ENCODE measurements at regions not wholly inside any gene's neighbourhood (a gene's known extent, or its start where the extent isn't known, plus 50 kb on each side); places are given as distances from the start of the nearest gene placed in this dataset.
A peak's percentile ranks its signal among the peaks of the same experiment; 100 is the strongest.

DNA sequence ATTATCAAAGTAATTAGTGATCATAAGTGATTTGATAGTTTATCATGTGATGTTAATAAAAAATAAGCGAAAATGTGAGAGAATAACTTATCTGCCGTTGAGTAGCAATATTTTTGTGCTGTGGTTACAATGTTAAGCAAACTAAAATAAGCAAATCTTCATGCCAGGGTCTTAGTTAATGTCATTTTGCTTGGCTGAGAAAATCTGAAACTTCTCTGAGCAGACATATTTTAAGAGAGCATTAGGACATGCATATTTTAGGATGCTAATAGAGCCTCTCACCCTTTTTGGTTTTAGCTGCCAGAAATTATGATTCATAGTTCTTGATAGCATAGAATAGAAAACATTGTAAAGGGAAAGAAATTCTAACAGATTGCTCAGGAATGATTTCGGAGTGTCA is 233.5 kb upstream of the ZEB2 start:
- peaks cover 22% of the 10 kb centered on the region for H3K9me3 Mint-ChIP-seq (ENCODE audit: low read depth)
- peaks cover 12% of the 10 kb centered on the region for H3K4me1 Mint-ChIP-seq (ENCODE audit: low read depth)
- no peak for TF ChIP-seq CTCF (IDR thresholded peaks at IDR 0.05)
- H3K27ac Mint-ChIP-seq (ENCODE audit: unreplicated experiment), result peak overlapping the region; percentile 79
- peaks cover 6% of the 10 kb centered on the region for H3K36me3 Mint-ChIP-seq (ENCODE audit: low read depth)
- no peaks in the 10 kb centered on the region for H3K27me3 Mint-ChIP-seq (ENCODE audit: low read depth)
- DNase-seq (ENCODE audit: low spot score), result no peak
- H3K4me3 Mint-ChIP-seq (ENCODE audit: unreplicated experiment), result peak overlapping the region; percentile 7

DNA sequence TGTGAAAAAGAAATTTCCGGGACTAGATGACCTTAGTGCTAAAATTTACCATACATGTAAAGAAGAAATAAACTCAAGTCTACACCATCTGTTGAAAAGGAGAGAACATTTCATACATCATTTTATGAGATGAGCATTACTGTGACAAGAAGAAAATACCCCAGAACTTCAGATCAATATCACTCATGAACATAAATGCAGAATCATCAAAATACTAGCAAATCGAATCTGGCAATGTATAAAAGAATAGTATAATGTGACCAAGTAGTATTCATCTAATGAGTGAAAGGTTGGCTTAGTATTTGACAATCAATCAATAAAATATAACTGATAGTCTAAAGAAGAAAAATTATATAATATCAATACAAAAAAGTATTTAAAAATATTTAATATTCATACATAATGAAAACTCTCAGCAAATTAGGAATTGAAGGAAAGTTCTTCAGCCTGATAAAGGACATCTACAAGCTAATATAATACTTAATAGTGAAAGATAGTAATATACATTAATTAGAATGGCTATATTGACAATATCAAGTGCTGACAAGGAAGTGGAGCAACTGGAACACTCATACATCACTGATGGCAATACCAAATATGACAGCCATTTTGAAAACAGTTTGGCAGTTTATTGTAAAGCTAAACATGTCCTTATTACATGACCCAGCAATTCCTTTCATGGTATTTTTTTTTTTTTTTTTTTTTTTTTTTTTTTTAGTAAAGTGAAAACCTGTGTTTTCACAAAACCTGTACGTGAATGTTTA is 231.4 kb upstream of the ZEB2 start:
- peaks cover 39% of the 10 kb centered on the region for H3K9me3 Mint-ChIP-seq (ENCODE audit: low read depth)
- H3K27me3 Mint-ChIP-seq (ENCODE audit: low read depth), result no peaks in the 10 kb centered on the region
- peaks cover 9% of the 10 kb centered on the region for H3K36me3 Mint-ChIP-seq (ENCODE audit: low read depth)
- TF ChIP-seq CTCF (IDR thresholded peaks at IDR 0.05), result no peak
- DNase-seq (ENCODE audit: low spot score), result no peak
- H3K27ac Mint-ChIP-seq (ENCODE audit: unreplicated experiment), result no peak overlapping the region
- H3K4me3 Mint-ChIP-seq (ENCODE audit: unreplicated experiment), result no peak overlapping the region
- H3K4me1 Mint-ChIP-seq (ENCODE audit: low read depth), result peaks cover 12% of the 10 kb centered on the region

- Mint-ChIP-seq H3K27ac (ENCODE audit: unreplicated experiment) (no peak overlapping the region), H3K27me3 (ENCODE audit: low read depth) (no peaks in the 10 kb centered on the region), H3K9me3 (ENCODE audit: low read depth) (peaks cover 42% of the 10 kb centered on the region), H3K36me3 (ENCODE audit: low read depth) (peaks cover 10% of the 10 kb centered on the region), H3K4me1 (ENCODE audit: low read depth) (peaks cover 12% of the 10 kb centered on the region), H3K4me3 (ENCODE audit: unreplicated experiment) (no peak overlapping the region)
- DNase-seq (ENCODE audit: low spot score), result no peak
- TF ChIP-seq CTCF (IDR thresholded peaks at IDR 0.05), result no peak
These were observed 229.3 kb upstream of the ZEB2 start for GRCh38 chr2:144749188-144749587.

DNA sequence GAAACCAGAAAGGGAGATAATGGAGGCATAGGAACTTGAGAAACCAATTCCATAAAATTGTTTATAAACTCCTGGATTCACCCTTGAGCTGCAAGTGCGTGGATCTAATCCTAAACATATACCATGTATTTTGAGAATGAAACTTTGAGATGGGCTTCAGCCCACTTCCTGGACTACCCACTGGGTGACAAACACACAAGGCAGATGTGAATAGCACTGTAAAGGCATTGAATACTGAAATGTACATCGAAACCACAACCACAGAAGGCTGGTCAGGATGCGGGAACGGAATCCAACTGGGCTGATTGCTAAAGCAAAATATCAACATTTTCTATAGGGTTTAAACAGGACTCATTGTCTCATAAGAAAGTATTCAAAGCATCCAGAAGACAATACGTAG is 228.5 kb upstream of the ZEB2 start:
- Mint-ChIP-seq H3K27me3 (ENCODE audit: low read depth) (no peaks in the 10 kb centered on the region), H3K4me1 (ENCODE audit: low read depth) (peaks cover 7% of the 10 kb centered on the region), H3K36me3 (ENCODE audit: low read depth) (peaks cover 10% of the 10 kb centered on the region), H3K4me3 (ENCODE audit: unreplicated experiment) (no peak overlapping the region), H3K9me3 (ENCODE audit: low read depth) (peaks cover 42% of the 10 kb centered on the region), H3K27ac (ENCODE audit: unreplicated experiment) (no peak overlapping the region)
- no peak for TF ChIP-seq CTCF (IDR thresholded peaks at IDR 0.05)
- no peak for DNase-seq (ENCODE audit: low spot score)

GRCh38 chr2:144747571-144747970 is 227.7 kb upstream of the ZEB2 start:
- no peak for TF ChIP-seq CTCF (IDR thresholded peaks at IDR 0.05)
- DNase-seq (ENCODE audit: low spot score), result no peak
- Mint-ChIP-seq H3K27ac (ENCODE audit: unreplicated experiment) (no peak overlapping the region), H3K27me3 (ENCODE audit: low read depth) (no peaks in the 10 kb centered on the region), H3K4me1 (ENCODE audit: low read depth) (no peaks in the 10 kb centered on the region), H3K4me3 (ENCODE audit: unreplicated experiment) (no peak overlapping the region), H3K9me3 (ENCODE audit: low read depth) (peaks cover 42% of the 10 kb centered on the region), H3K36me3 (ENCODE audit: low read depth) (peaks cover 10% of the 10 kb centered on the region)
